Endothelial cell of umbilical vein (primary cell): ENCODE measurements at regions not wholly inside any gene's neighbourhood (a gene's known extent, or its start where the extent isn't known, plus 50 kb on each side); places are given as distances from the start of the nearest gene placed in this dataset.

ENCODE experiments used
- BruUV-seq: library from RNA; stranded (reverse); fragments of 400-500 nt; replicated peaks from 2 replicates; lab custom pipeline; 2021; lab: Mats Ljungman, UMichigan
- CTCF ChIA-PET: fragments of 300-600, 350-600 bp; sonication (Branson Sonifier 250); formaldehyde crosslinking; loops from one replicate; lab custom pipeline; 2021; ENCODE audit warnings: antibody characterized with exemption, inconsistent platforms; lab: Charles Lee
- POLR2A ChIA-PET: fragments of 300-600, 350-600 bp; sonication (Branson Sonifier 250); formaldehyde crosslinking; loops from one replicate; lab custom pipeline; 2021; ENCODE audit warnings: antibody characterized with exemption, inconsistent platforms; lab: Charles Lee
- DNase-seq: peaks from one replicate; pipeline ENCODE4 v3.0.0-alpha.2; 2011; ENCODE audit warnings: low read depth, low spot score
- FAIRE-seq: peaks from 2 replicates; lab custom pipeline; 2011; peaks lifted over from hg19 to GRCh38; lab: Jason Lieb, UNC
- H2AFZ ChIP-seq: 2 replicates; pipeline ENCODE4 v1.6.0; 2012; ENCODE audit warnings: low read depth, low read length, control low read depth, inconsistent platforms
- H3K27ac ChIP-seq: 2 replicates; pipeline ENCODE4 v1.5.1; 2011; ENCODE audit warnings: low read depth, mild to moderate bottlenecking, control low read depth, low read length, moderate library complexity; ENCODE audit not compliant: insufficient read depth
- H3K27me3 ChIP-seq, 2 experiments: 2 replicates each; pipeline versions ENCODE4 v1.6.0 to v1.6.1; 2011; ENCODE audit warnings: low read length in 2 of 2, mixed read lengths in 1 of 2; ENCODE audit not compliant: control insufficient read depth in 2 of 2, insufficient read depth in 2 of 2
- H3K36me3 ChIP-seq, 2 experiments: 2 replicates in 1 of 2; 3 replicates in 1 of 2; pipeline ENCODE4 v1.5.1; 2011; ENCODE audit warnings: low read length in 2 of 2, mild to moderate bottlenecking in 1 of 2, moderate library complexity in 1 of 2; ENCODE audit not compliant: control insufficient read depth in 2 of 2, insufficient read depth in 2 of 2; ENCODE audit errors: extremely low read depth in 1 of 2
- H3K4me1 ChIP-seq: 3 replicates; pipeline ENCODE4 v1.5.1; 2011; ENCODE audit warnings: mild to moderate bottlenecking, low read length; ENCODE audit not compliant: control insufficient read depth, insufficient read depth; ENCODE audit errors: extremely low read depth
- H3K4me2 ChIP-seq: 2 replicates; pipeline ENCODE4 v1.6.1; 2011; ENCODE audit warnings: low read length, control low read depth, mixed read lengths; ENCODE audit not compliant: insufficient read depth
- H3K4me3 ChIP-seq, 3 experiments: fragments of 200-600 bp in 1 of 3; sonication (generic), shearing (Covaris generic) in 1 of 3; replicated peaks in 1 of 3; 2 replicates each; pipeline ENCODE4 v1.5.1; 2011 to 2016; ENCODE audit warnings: control low read depth in 3 of 3, low read length in 3 of 3, mild to moderate bottlenecking in 2 of 3, inconsistent platforms in 1 of 3, low read depth in 1 of 3, moderate library complexity in 1 of 3; ENCODE audit not compliant: insufficient read depth in 1 of 3
- H3K79me2 ChIP-seq: 2 replicates; pipeline ENCODE4 v1.6.0; 2012; ENCODE audit warnings: low read length, inconsistent platforms; ENCODE audit not compliant: control insufficient read depth, insufficient read depth
- H3K9ac ChIP-seq: replicated peaks from 2 replicates; pipeline ENCODE3; 2011; ENCODE audit warnings: low read length, control low read depth; ENCODE audit not compliant: insufficient read depth; ENCODE audit errors: extremely low read depth
- H3K9me1 ChIP-seq: replicated peaks from 3 replicates; pipeline ENCODE4 v1.6.0; 2011; ENCODE audit warnings: mild to moderate bottlenecking, low read length; ENCODE audit not compliant: control insufficient read depth, insufficient read depth; ENCODE audit errors: extremely low read depth
- H3K9me3 ChIP-seq: replicated peaks from 2 replicates; pipeline ENCODE4 v1.5.1; 2012; ENCODE audit warnings: low read length, inconsistent platforms; ENCODE audit not compliant: control insufficient read depth, insufficient read depth
- H4K20me1 ChIP-seq: replicated peaks from 2 replicates; pipeline ENCODE3; 2011; ENCODE audit warnings: mild to moderate bottlenecking, low read length; ENCODE audit not compliant: control insufficient read depth, insufficient read depth; ENCODE audit errors: extremely low read depth
- CTCF ChIP-seq, 2 donors: IDR thresholded peaks; 1 replicate in 1 of 2; 2 replicates in 1 of 2; pipeline ENCODE4 v1.5.1; 2011; ENCODE audit warnings: low read length in 2 of 2, mild to moderate bottlenecking in 2 of 2, moderate library complexity in 2 of 2, control low read depth in 1 of 2, inconsistent platforms in 1 of 2, low read depth in 1 of 2; ENCODE audit not compliant: insufficient read depth in 1 of 2; ENCODE audit errors: extremely low read depth in 1 of 2
- EZH2 ChIP-seq: IDR thresholded peaks from 2 replicates; pipeline ENCODE4 v1.6.1; 2012; ENCODE audit warnings: borderline replicate concordance, low read depth, mild to moderate bottlenecking, moderate library complexity, low read length, inconsistent platforms; ENCODE audit not compliant: severe bottlenecking
- FOS ChIP-seq: IDR thresholded peaks from 2 replicates; pipeline ENCODE4 v1.6.1; 2011; ENCODE audit warnings: mild to moderate bottlenecking, low read length, moderate library complexity, borderline replicate concordance; ENCODE audit not compliant: insufficient read depth
- GATA2 ChIP-seq: IDR thresholded peaks from 2 replicates; pipeline ENCODE4 v1.7.0; 2011; ENCODE audit warnings: low read depth, mild to moderate bottlenecking, moderate library complexity, mixed read lengths, low read length; ENCODE audit not compliant: insufficient read length, insufficient read depth
- JUN ChIP-seq: IDR thresholded peaks from 2 replicates; pipeline ENCODE4 v1.6.1; 2011; ENCODE audit warnings: borderline replicate concordance, low read depth; ENCODE audit not compliant: insufficient read length, insufficient read depth
- MAX ChIP-seq: IDR thresholded peaks from 2 replicates; pipeline ENCODE4 v1.6.1; 2011; ENCODE audit not compliant: insufficient read depth, insufficient read length
- MYC ChIP-seq: IDR thresholded peaks from one replicate; pipeline ENCODE4 v1.6.1; 2011; ENCODE audit warnings: mild to moderate bottlenecking, low read depth, low read length
- POLR2A ChIP-seq: IDR thresholded peaks from 2 replicates; pipeline ENCODE4 v1.6.1; 2012; ENCODE audit warnings: low read depth, mild to moderate bottlenecking, control low read depth, low read length
- POLR2AphosphoS5 ChIP-seq: IDR thresholded peaks from 2 replicates; pipeline ENCODE4 v1.6.1; 2012; ENCODE audit warnings: low read depth, mild to moderate bottlenecking, control low read depth, low read length, moderate library complexity; ENCODE audit not compliant: insufficient read depth
- dilution Hi-C: fragments of 300-500 bp; cut with MboI; formaldehyde crosslinking; loops from one replicate; pipeline ENCODE4 v1.15.0; 2019; ENCODE audit warnings: low sequenced_read_pairs; ENCODE audit not compliant: extremely low pct_ligation_motif_present
- intact Hi-C: fragments of 100-400 bp; cut with micrococcal nuclease; formaldehyde crosslinking; loops from one replicate; pipeline ENCODE4 v1.10.0; 2022

- Histone ChIP-seq H3K9ac (peak overlapping the region; percentile 28), H3K9me3 (no peaks in the 10 kb centered on the region), H3K27ac (peak overlapping the region; percentile 84), H3K4me2 (peak overlapping the region; percentile 39), H3K4me1 (peaks cover 25% of the 10 kb centered on the region), H3K4me3 (no peak overlapping the region), H3K36me3 (no peaks in the 10 kb centered on the region), H4K20me1 (no peaks in the 10 kb centered on the region), H3K79me2 (no peaks in the 10 kb centered on the region), H3K9me1 (no peaks in the 10 kb centered on the region), H2AFZ (peak overlapping the region; percentile 24), H3K27me3 (no peaks in the 10 kb centered on the region)
- DNase-seq (no peak), FAIRE-seq (no peak)
- ChIA-PET CTCF (interaction anchor here (1.3 to 2.4 kb wide), 3 partner anchors 12 to 67 kb away, joined by 3 to 7 read pairs (median 4); no protein-coding TSS in a partner anchor), POLR2A (no interaction called here)
- dilution Hi-C loops = no loop called here
- no peak for TF ChIP-seq MYC
- no peak for TF ChIP-seq MAX
- TF ChIP-seq POLR2A = no peak
- no peak for TF ChIP-seq GATA2
- no peak for TF ChIP-seq EZH2
- no peak for TF ChIP-seq POLR2AphosphoS5
- no peak for TF ChIP-seq JUN
- TF ChIP-seq CTCF (IDR thresholded peaks at IDR 0.05; ENCODE audit: extremely low read depth in 1 of 2, insufficient read depth in 1 of 2, low read depth in 1 of 2, low read length in 2 of 2) = no peak
- TF ChIP-seq FOS = no peak
- BruUV-seq = TSS peak; percentile 46
- intact Hi-C loops = no loop called here
Observed at GRCh38 chr7:106346167-106346677, 61.4 kb upstream of the NAMPT start.
